T47D (cell line): ENCODE measurements at regions not wholly inside any gene's neighbourhood (a gene's known extent, or its start where the extent isn't known, plus 50 kb on each side); places are given as distances from the start of the nearest gene placed in this dataset.
"Not testable (repeated sequence)": the region's sequence is repeated elsewhere in the genome, so short reads cannot be mapped to it uniquely, and the experiment has no call there.

Experiments used
- DNase-seq, 2 experiments: peaks; one replicate each; pipeline versions ENCODE4 v3.0.0 to v3.0.0-alpha.2; 2011 to 2012; ENCODE audit warnings: low read depth in 1 of 2, low spot score in 1 of 2
- JUND ChIP-seq: IDR thresholded peaks from 2 replicates; pipeline ENCODE4 v1.6.1; 2012; ENCODE audit warnings: low read depth
- in situ Hi-C: cut with HindIII; loops from 2 replicates; pipeline ENCODE4 v1.10.0; 2016; ENCODE audit warnings: low sequenced_read_pairs, low pct_unique_long_range_greater_than_20kb

- DNase-seq: no peak
- in situ Hi-C loops: no loop called here
- no peak for TF ChIP-seq JUND
Measured at GRCh38 chr6:169139179-169139971, 114.3 kb downstream of the THBS2 start.

GRCh38 chr6:169132352-169132940 is 121.2 kb downstream of the THBS2 start:
- no peak for TF ChIP-seq JUND
- in situ Hi-C loops: no loop called here
- no peak for DNase-seq

- DNase-seq: no peak
- in situ Hi-C loops: no loop called here
- no peak for TF ChIP-seq JUND
Measured at GRCh38 chr6:169131390-169131789, 122.3 kb downstream of the THBS2 start.

GRCh38 chr6:169130113-169130512 is 123.5 kb downstream of the THBS2 start:
- no peak for DNase-seq
- in situ Hi-C loops: no loop called here
- TF ChIP-seq JUND: no peak

GRCh38 chr6:169121013-169121412 is 132.6 kb downstream of the THBS2 start:
- TF ChIP-seq JUND: no peak
- in situ Hi-C loops: no loop called here
- no peak for DNase-seq

GRCh38 chr6:169119669-169120068 is 134.0 kb downstream of the THBS2 start:
- TF ChIP-seq JUND: no peak
- in situ Hi-C loops: no loop called here
- no peak for DNase-seq

GRCh38 chr6:169118346-169118830 is 135.3 kb downstream of the THBS2 start:
- TF ChIP-seq JUND: no peak
- no peak for DNase-seq
- in situ Hi-C loops: no loop called here

GRCh38 chr6:169117663-169118062 is 136.0 kb downstream of the THBS2 start:
- in situ Hi-C loops: no loop called here
- no peak for DNase-seq
- TF ChIP-seq JUND: no peak

- no peak for TF ChIP-seq JUND
- no peak for DNase-seq
- in situ Hi-C loops: no loop called here
Measured at GRCh38 chr6:169115632-169116031, 138.0 kb downstream of the THBS2 start.

GRCh38 chr6:169114632-169115031 is 139.0 kb downstream of the THBS2 start:
- in situ Hi-C loops, DNase-seq: not testable (repeated sequence)

GRCh38 chr6:169112483-169113320 is 140.9 kb downstream of the THBS2 start:
- TF ChIP-seq JUND: no peak
- DNase-seq: no peak
- in situ Hi-C loops: no loop called here

GRCh38 chr6:169111203-169111602 is 142.4 kb downstream of the THBS2 start:
- in situ Hi-C loops: no loop called here
- TF ChIP-seq JUND: no peak
- no peak for DNase-seq
